GM12891 (cell line): ENCODE measurements at regions not wholly inside any gene's neighbourhood (a gene's known extent, or its start where the extent isn't known, plus 50 kb on each side); places are given as distances from the start of the nearest gene placed in this dataset.

Experiments
- PAX5 ChIP-seq: IDR thresholded peaks from 2 replicates; pipeline ENCODE4 v1.6.1; 2011; ENCODE audit warnings: low read length, moderate library complexity, mild to moderate bottlenecking; ENCODE audit not compliant: insufficient read depth, severe bottlenecking
- POLR2A ChIP-seq: IDR thresholded peaks from 2 replicates; pipeline ENCODE4 v1.6.1; 2011; ENCODE audit warnings: low read depth, low read length, control low read depth
- POLR2AphosphoS5 ChIP-seq: IDR thresholded peaks from 2 replicates; pipeline ENCODE4 v1.6.1; 2011; ENCODE audit warnings: low read depth, low read length, control low read depth
- TAF1 ChIP-seq: IDR thresholded peaks from 2 replicates; pipeline ENCODE4 v1.6.1; 2011; ENCODE audit warnings: low read depth, low read length, control low read depth

DNA sequence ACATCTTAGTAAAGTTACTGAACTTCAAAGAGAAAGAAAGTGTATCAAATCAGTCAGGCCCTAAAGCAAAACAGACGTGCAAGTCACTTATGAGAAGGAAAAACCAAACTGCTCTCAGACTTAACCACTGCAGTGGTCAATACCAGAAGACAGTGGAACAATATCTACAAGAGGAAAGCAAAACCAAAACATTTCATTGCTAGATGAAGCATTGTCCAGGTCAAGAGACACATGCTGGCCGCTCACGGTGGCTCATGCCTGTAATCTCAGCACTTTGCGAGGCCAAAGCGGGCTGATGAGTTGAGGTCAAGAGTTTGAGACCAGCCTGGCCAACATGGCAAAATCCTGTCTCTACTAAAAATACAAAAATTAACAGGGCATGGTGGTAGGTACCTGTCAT is 82.0 kb upstream of the MROH9 start:
- TF ChIP-seq POLR2A (no peak), POLR2AphosphoS5 (no peak), PAX5 (no peak), TAF1 (no peak)
